Neural cell (in vitro differentiated cells): ENCODE measurements at regions not wholly inside any gene's neighbourhood (a gene's known extent, or its start where the extent isn't known, plus 50 kb on each side); places are given as distances from the start of the nearest gene placed in this dataset.

Experiments
- H2AFZ ChIP-seq: fragments of 200-600, 300-800 bp; sonication (generic), shearing (Covaris generic); 2 replicates; pipeline ENCODE4 v1.6.0; 2014; ENCODE audit warnings: low read depth, mild to moderate bottlenecking, antibody characterized with exemption, low read length, moderate library complexity
- H3F3A ChIP-seq: fragments of 200-600 bp; shearing (Covaris generic); 2 replicates; pipeline ENCODE4 v1.6.1; 2016; ENCODE audit warnings: mild to moderate bottlenecking, moderate library complexity, mixed read lengths, antibody characterized with exemption, low read length; ENCODE audit not compliant: insufficient read depth, poor library complexity, severe bottlenecking
- H3K27ac ChIP-seq: fragments of 200-600, 300-800 bp; sonication (generic), shearing (Covaris generic); 2 replicates; pipeline ENCODE4 v1.5.1; 2014; ENCODE audit warnings: mild to moderate bottlenecking, low read length, moderate library complexity
- H3K27me3 ChIP-seq: fragments of 300-800, 200-600 bp; sonication (generic), shearing (Covaris generic); 2 replicates; pipeline ENCODE4 v1.6.0; 2014; ENCODE audit warnings: mild to moderate bottlenecking, low read depth, low read length, moderate library complexity; ENCODE audit not compliant: insufficient read depth
- H3K36me3 ChIP-seq: fragments of 300-800, 200-600 bp; sonication (generic), shearing (Covaris generic); 2 replicates; pipeline ENCODE4 v1.5.1; 2014; ENCODE audit warnings: mild to moderate bottlenecking, antibody characterized with exemption, low read length, moderate library complexity; ENCODE audit not compliant: insufficient read depth
- H3K4me2 ChIP-seq: fragments of 300-800, 200-600 bp; sonication (generic), shearing (Covaris generic); 2 replicates; pipeline ENCODE4 v1.6.0; 2014; ENCODE audit warnings: mild to moderate bottlenecking, low read length
- H3K4me3 ChIP-seq: fragments of 300-800, 200-600 bp; sonication (generic), shearing (Covaris generic); 2 replicates; pipeline ENCODE4 v1.5.1; 2014; ENCODE audit warnings: mild to moderate bottlenecking, low read length, moderate library complexity
- H3K79me2 ChIP-seq: fragments of 200-600 bp; shearing (Covaris generic); replicated peaks from 2 replicates; pipeline ENCODE4 v1.6.0; 2014; ENCODE audit warnings: mild to moderate bottlenecking, low read length, moderate library complexity; ENCODE audit not compliant: insufficient read depth
- H3K9ac ChIP-seq: fragments of 300-800, 200-600 bp; sonication (generic), shearing (Covaris generic); 2 replicates; pipeline ENCODE4 v1.6.1; 2016; ENCODE audit warnings: mild to moderate bottlenecking, low read length, mixed read lengths
- H3K9me2 ChIP-seq: fragments of 200-600 bp; shearing (Covaris generic); 2 replicates; pipeline ENCODE4 v1.6.1; 2016; ENCODE audit warnings: mild to moderate bottlenecking, low read length, mixed read lengths; ENCODE audit not compliant: insufficient read depth
- H3K9me3 ChIP-seq: fragments of 200-600, 300-800 bp; sonication (generic), shearing (Covaris generic); 2 replicates; pipeline ENCODE4 v1.6.1; 2016; ENCODE audit warnings: mild to moderate bottlenecking, mixed run types, low read length, moderate library complexity, mixed read lengths
- H4K20me1 ChIP-seq: fragments of 200-600 bp; shearing (Covaris generic); 2 replicates; pipeline ENCODE4 v1.6.1; 2016; ENCODE audit warnings: mild to moderate bottlenecking, mixed run types; ENCODE audit not compliant: insufficient read depth
- CTCF ChIP-seq: fragments of 450-650 bp; IDR thresholded peaks from 2 replicates; pipeline ENCODE4 v1.5.1; 2014; ENCODE audit warnings: antibody characterized with exemption, mild to moderate bottlenecking, moderate library complexity; ENCODE audit not compliant: poor library complexity, severe bottlenecking
- EP300 ChIP-seq: fragments of 450-650 bp; conservative IDR thresholded peaks from 2 replicates; pipeline ENCODE4 v1.6.1; 2014; ENCODE audit warnings: antibody characterized with exemption, mild to moderate bottlenecking, moderate library complexity; ENCODE audit not compliant: poor library complexity, severe bottlenecking
- EZH2 ChIP-seq: fragments of 200-600, 300-800 bp; shearing (Covaris generic), sonication (generic); IDR thresholded peaks from 2 replicates; pipeline ENCODE4 v1.6.1; 2014; ENCODE audit warnings: antibody characterized with exemption, low read length, borderline replicate concordance, mild to moderate bottlenecking; ENCODE audit not compliant: insufficient read depth, poor library complexity, severe bottlenecking
- MXI1 ChIP-seq: fragments of 450-650 bp; conservative IDR thresholded peaks from 2 replicates; pipeline ENCODE4 v1.6.1; 2014; ENCODE audit warnings: antibody characterized with exemption, mild to moderate bottlenecking; ENCODE audit not compliant: poor library complexity, severe bottlenecking
- POLR2AphosphoS5 ChIP-seq: IDR thresholded peaks from 2 replicates; pipeline ENCODE4 v1.6.1; 2012
- RAD21 ChIP-seq: fragments of 450-650 bp; conservative IDR thresholded peaks from 2 replicates; pipeline ENCODE4 v1.6.1; 2014; ENCODE audit warnings: antibody characterized with exemption, mild to moderate bottlenecking, moderate library complexity
- REST ChIP-seq: IDR thresholded peaks from 2 replicates; pipeline ENCODE4 v1.6.1; 2012; ENCODE audit warnings: borderline replicate concordance
- SMC3 ChIP-seq: fragments of 450-650 bp; conservative IDR thresholded peaks from 2 replicates; pipeline ENCODE4 v1.6.1; 2014; ENCODE audit warnings: antibody characterized with exemption, mild to moderate bottlenecking, moderate library complexity; ENCODE audit not compliant: poor library complexity
- TAF1 ChIP-seq: IDR thresholded peaks from 2 replicates; pipeline ENCODE4 v1.6.1; 2012; ENCODE audit warnings: low read depth

- Histone ChIP-seq H3K27me3 (no peaks in the 10 kb centered on the region), H3K27ac (no peak overlapping the region), H3K9me3 (no peaks in the 10 kb centered on the region), H3F3A (no peaks in the 10 kb centered on the region), H3K4me2 (no peak overlapping the region), H3K4me3 (no peak overlapping the region), H3K79me2 (no peaks in the 10 kb centered on the region), H3K9me2 (no peaks in the 10 kb centered on the region), H4K20me1 (no peaks in the 10 kb centered on the region), H3K36me3 (no peaks in the 10 kb centered on the region), H3K9ac (no peak overlapping the region), H2AFZ (no peak overlapping the region)
- TF ChIP-seq SMC3: no peak
- TF ChIP-seq CTCF: no peak
- TF ChIP-seq TAF1: no peak
- no peak for TF ChIP-seq EZH2
- TF ChIP-seq REST: no peak
- TF ChIP-seq MXI1: no peak
- TF ChIP-seq EP300: no peak
- TF ChIP-seq RAD21: no peak
- TF ChIP-seq POLR2AphosphoS5: no peak
These were observed 140.1 kb downstream of the BTC start for GRCh38 chr4:74654230-74654681.

GRCh38 chr4:74656596-74656995, 137.7 kb downstream of the BTC start:
- Histone ChIP-seq H3K27ac (no peak overlapping the region), H4K20me1 (no peaks in the 10 kb centered on the region), H3K4me3 (no peak overlapping the region), H3K9ac (no peak overlapping the region), H3K4me2 (no peak overlapping the region), H3K79me2 (no peaks in the 10 kb centered on the region), H2AFZ (no peak overlapping the region), H3K27me3 (no peaks in the 10 kb centered on the region), H3F3A (no peaks in the 10 kb centered on the region), H3K9me3 (no peaks in the 10 kb centered on the region), H3K9me2 (no peaks in the 10 kb centered on the region), H3K36me3 (no peaks in the 10 kb centered on the region)
- no peak for TF ChIP-seq TAF1
- no peak for TF ChIP-seq RAD21
- TF ChIP-seq MXI1: no peak
- no peak for TF ChIP-seq EP300

GRCh38 chr4:74658116-74658515, 136.2 kb downstream of the BTC start:
- Histone ChIP-seq H3K27ac (no peak overlapping the region), H3K9me3 (no peaks in the 10 kb centered on the region), H3K9ac (no peak overlapping the region), H2AFZ (no peak overlapping the region), H3K9me2 (no peaks in the 10 kb centered on the region), H3K36me3 (no peaks in the 10 kb centered on the region), H3K4me2 (no peak overlapping the region), H4K20me1 (no peaks in the 10 kb centered on the region), H3F3A (no peaks in the 10 kb centered on the region), H3K4me3 (no peak overlapping the region), H3K27me3 (no peaks in the 10 kb centered on the region), H3K79me2 (no peaks in the 10 kb centered on the region)
- TF ChIP-seq POLR2AphosphoS5: no peak
- no peak for TF ChIP-seq RAD21
- TF ChIP-seq SMC3: no peak
- TF ChIP-seq REST: no peak
